Astrocyte (in vitro differentiated cells and primary cell): ENCODE measurements at regions not wholly inside any gene's neighbourhood (a gene's known extent, or its start where the extent isn't known, plus 50 kb on each side); places are given as distances from the start of the nearest gene placed in this dataset.

Source experiments
- CTCF ChIP-seq: IDR thresholded peaks from 2 replicates; pipeline ENCODE4 v1.5.1; 2011; ENCODE audit warnings: low read depth, mild to moderate bottlenecking, inconsistent platforms, low read length, moderate library complexity; ENCODE audit not compliant: insufficient read depth
- EZH2 ChIP-seq: IDR thresholded peaks from 2 replicates; pipeline ENCODE4 v1.6.1; 2012; ENCODE audit warnings: mild to moderate bottlenecking, low read length, inconsistent platforms; ENCODE audit not compliant: insufficient read depth

DNA sequence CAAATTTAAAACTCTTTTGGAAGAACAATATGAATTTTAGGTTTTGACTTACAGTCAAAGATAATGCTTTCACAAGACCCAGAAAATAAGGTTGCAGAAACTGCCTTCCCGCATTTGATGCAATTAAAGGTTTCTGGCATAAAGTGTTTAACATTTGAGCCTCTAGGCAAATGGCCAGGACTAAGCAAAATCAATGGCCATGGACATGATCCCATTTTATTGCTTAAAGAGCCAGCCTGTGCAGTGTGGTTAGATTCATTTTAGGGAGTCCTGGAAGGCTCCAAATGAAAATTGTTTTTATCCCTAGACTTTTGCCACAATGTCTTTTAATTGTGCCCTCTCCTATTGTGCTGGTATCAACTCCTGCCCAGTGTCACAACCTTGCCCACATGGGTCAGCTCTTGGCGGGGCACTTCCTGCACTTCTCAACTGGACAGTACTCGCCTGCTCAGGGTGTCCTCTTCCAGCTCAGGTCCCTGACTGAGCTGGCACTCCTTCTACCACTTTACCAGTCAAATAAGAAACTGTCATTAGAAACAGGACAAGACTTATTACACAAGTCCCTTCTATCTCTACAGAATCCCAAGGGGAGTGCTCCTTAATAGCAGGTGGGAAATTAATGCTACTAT is 208.4 kb upstream of the NPY2R start:
- TF ChIP-seq CTCF (no peak), EZH2 (no peak)
